ENCODE measurements at regions not wholly inside any gene's neighbourhood (a gene's known extent, or its start where the extent isn't known, plus 50 kb on each side); places are given as distances from the start of the nearest gene placed in this dataset.

DNA sequence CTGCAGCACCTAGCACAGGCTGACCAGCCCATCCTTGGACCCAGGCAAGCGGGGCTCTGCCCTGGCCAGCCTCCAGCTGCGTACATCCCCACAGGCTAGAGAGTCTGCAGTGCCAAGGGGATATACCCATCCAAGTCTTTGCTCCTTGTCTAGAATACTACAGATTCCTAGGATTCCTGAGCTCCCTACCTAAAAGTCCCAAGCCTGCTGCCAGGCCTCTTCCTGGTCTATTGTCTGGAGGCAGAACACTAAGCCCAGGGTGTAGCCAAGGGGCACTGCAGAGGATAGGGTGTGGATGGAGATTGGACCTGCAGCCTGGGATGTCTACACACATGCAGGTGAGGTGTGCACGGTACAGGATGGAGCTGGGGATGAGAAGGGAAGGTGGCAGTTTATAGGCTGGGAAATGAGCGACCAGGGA lies 90.0 kb upstream of the SIRPA start:
- TF ChIP-seq FOXA1 (IDR thresholded peaks at IDR 0.05): no peak
- TF ChIP-seq LEF1 (IDR thresholded peaks at IDR 0.05; ENCODE audit: borderline replicate concordance): no peak
- TF ChIP-seq, protein P1, sequence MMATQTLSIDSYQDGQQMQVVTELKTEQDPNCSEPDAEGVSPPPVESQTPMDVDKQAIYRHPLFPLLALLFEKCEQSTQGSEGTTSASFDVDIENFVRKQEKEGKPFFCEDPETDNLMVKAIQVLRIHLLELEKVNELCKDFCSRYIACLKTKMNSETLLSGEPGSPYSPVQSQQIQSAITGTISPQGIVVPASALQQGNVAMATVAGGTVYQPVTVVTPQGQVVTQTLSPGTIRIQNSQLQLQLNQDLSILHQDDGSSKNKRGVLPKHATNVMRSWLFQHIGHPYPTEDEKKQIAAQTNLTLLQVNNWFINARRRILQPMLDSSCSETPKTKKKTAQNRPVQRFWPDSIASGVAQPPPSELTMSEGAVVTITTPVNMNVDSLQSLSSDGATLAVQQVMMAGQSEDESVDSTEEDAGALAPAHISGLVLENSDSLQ (IDR thresholded peaks at IDR 0.05): no peak
- no peak for TF ChIP-seq FOXM1 (IDR thresholded peaks at IDR 0.05; ENCODE audit: borderline replicate concordance)
- no peak for TF ChIP-seq ELF4 (IDR thresholded peaks at IDR 0.05)
- no peak for TF ChIP-seq NFRKB (IDR thresholded peaks at IDR 0.05)
- no peak for TF ChIP-seq ARNT (IDR thresholded peaks at IDR 0.05)
- TF ChIP-seq FOXK2 (IDR thresholded peaks at IDR 0.05): no peak
- TF ChIP-seq ZNF384 (IDR thresholded peaks at IDR 0.05): no peak
- no peak for TF ChIP-seq SP1 (IDR thresholded peaks at IDR 0.05)
- TF ChIP-seq TARDBP (IDR thresholded peaks at IDR 0.05): no peak
- TF ChIP-seq CTBP1 (IDR thresholded peaks at IDR 0.05; ENCODE audit: borderline replicate concordance): no peak

Measured in HEK293T (cell line).